ENCODE measurements at regions not wholly inside any gene's neighbourhood (a gene's known extent, or its start where the extent isn't known, plus 50 kb on each side); places are given as distances from the start of the nearest gene placed in this dataset.
A peak's percentile ranks its signal among the peaks of the same experiment; 100 is the strongest.

GRCh38 chrX:39140581-39140980, 339.3 kb downstream of the MID1IP1 start:
- intact Hi-C loops (cut with DNase I; ENCODE audit: low total_unique reads), result no loop called here
- Histone ChIP-seq H3K27ac (no peak overlapping the region), H3K4me3 (no peak overlapping the region), H3K9me3 (no peaks in the 10 kb centered on the region), H3K36me3 (no peaks in the 10 kb centered on the region), H3K4me1 (peaks cover 0 to 16% (median 7%) of the 10 kb centered on the region in 6 donors), H3K27me3 (replicated peaks in 1 of 7) (no peaks in the 10 kb centered on the region)
- no peak for DNase-seq
- TF ChIP-seq CTCF (IDR thresholded peaks at IDR 0.05 in 8 of 11, conservative IDR thresholded peaks at IDR 0.05 in 3 of 11), result no peak
- WGBS, 5 donors, result 60 to 98% (median 85%) methylated on average over 1 to 3 of the region's 3 CpGs

GRCh38 chrX:39144323-39144722, 343.1 kb downstream of the MID1IP1 start:
- Histone ChIP-seq H3K4me1 (peaks cover 0 to 29% (median 9%) of the 10 kb centered on the region in 6 donors), H3K36me3 (no peaks in the 10 kb centered on the region), H3K27ac (peak overlapping the region in 7 of 8 donors; percentile 66 to 87 (median 82)), H3K9me3 (no peaks in the 10 kb centered on the region), H3K27me3 (replicated peaks in 1 of 7) (no peaks in the 10 kb centered on the region), H3K4me3 (peak overlapping the region in 1 of 8 donors; percentile 48)
- TF ChIP-seq POLR2AphosphoS5 (IDR thresholded peaks at IDR 0.05) (no peak), POLR2A (IDR thresholded peaks at IDR 0.05) (no peak), CTCF (IDR thresholded peaks at IDR 0.05 in 8 of 11, conservative IDR thresholded peaks at IDR 0.05 in 3 of 11) (no peak)
- 16 to 34% (median 29%) methylated on average over 3 of the region's 3 CpGs for WGBS, 5 donors
- intact Hi-C loops (cut with DNase I; ENCODE audit: low total_unique reads), result no loop called here
- DNase-seq, result no peak

GRCh38 chrX:39144956-39145355, 343.7 kb downstream of the MID1IP1 start:
- Histone ChIP-seq H3K4me3 (peak overlapping the region in 1 of 8 donors; percentile 48), H3K27ac (peak overlapping the region in 7 of 8 donors; percentile 66 to 87 (median 82)), H3K27me3 (replicated peaks in 1 of 7) (no peaks in the 10 kb centered on the region), H3K9me3 (no peaks in the 10 kb centered on the region), H3K36me3 (no peaks in the 10 kb centered on the region), H3K4me1 (peaks cover 0 to 36% (median 11%) of the 10 kb centered on the region in 6 donors)
- no peak for TF ChIP-seq POLR2A (IDR thresholded peaks at IDR 0.05)
- TF ChIP-seq POLR2AphosphoS5 (IDR thresholded peaks at IDR 0.05), result peak in 1 of 3 donors; percentile 35
- intact Hi-C loops (cut with DNase I; ENCODE audit: low total_unique reads), result no loop called here
- WGBS, 5 donors, result 25 to 51% (median 40%) methylated on average over 6 to 7 of the region's 7 CpGs
- DNase-seq, result no peak

GRCh38 chrX:39145859-39146258, 344.6 kb downstream of the MID1IP1 start:
- Histone ChIP-seq H3K36me3 (no peaks in the 10 kb centered on the region), H3K9me3 (no peaks in the 10 kb centered on the region), H3K4me3 (no peak overlapping the region), H3K27me3 (replicated peaks in 1 of 7) (no peaks in the 10 kb centered on the region), H3K27ac (peak overlapping the region in 3 of 8 donors; percentile 70 to 87 (median 85)), H3K4me1 (peaks cover 0 to 38% (median 12%) of the 10 kb centered on the region in 6 donors)
- no peak for DNase-seq
- intact Hi-C loops (cut with DNase I; ENCODE audit: low total_unique reads), result no loop called here
- TF ChIP-seq POLR2A (IDR thresholded peaks at IDR 0.05), result no peak
- TF ChIP-seq CTCF (IDR thresholded peaks at IDR 0.05 in 8 of 11, conservative IDR thresholded peaks at IDR 0.05 in 3 of 11), result no peak
- no peak for TF ChIP-seq POLR2AphosphoS5 (IDR thresholded peaks at IDR 0.05)

GRCh38 chrX:39149761-39150160, 348.5 kb downstream of the MID1IP1 start:
- Histone ChIP-seq H3K4me3 (no peak overlapping the region), H3K27me3 (replicated peaks in 1 of 7) (no peaks in the 10 kb centered on the region), H3K36me3 (no peaks in the 10 kb centered on the region), H3K4me1 (peaks cover 0 to 29% (median 5%) of the 10 kb centered on the region in 6 donors), H3K9me3 (no peaks in the 10 kb centered on the region), H3K27ac (no peak overlapping the region)
- peak; percentile 90 for DNase-seq
- whole genome bisulfite sequencing, 5 donors, result 20 to 50% (median 24%) methylated on average over 4 to 8 of the region's 8 CpGs
- peak in 10 of 11 experiments; percentile 24 to 73 (median 60) for TF ChIP-seq CTCF (IDR thresholded peaks at IDR 0.05 in 8 of 11, conservative IDR thresholded peaks at IDR 0.05 in 3 of 11)
- TF ChIP-seq POLR2A (IDR thresholded peaks at IDR 0.05), result no peak
- intact Hi-C loops (cut with DNase I; ENCODE audit: low total_unique reads), result no loop called here

Measured in spleen (tissue), 11 donors.